Tibial nerve (tissue), 4 donors: ENCODE measurements at regions not wholly inside any gene's neighbourhood (a gene's known extent, or its start where the extent isn't known, plus 50 kb on each side); places are given as distances from the start of the nearest gene placed in this dataset.

ENCODE experiments used
- CTCF ChIP-seq, 5 experiments: fragments of 200-600 bp in 3 of 5; fragments of 450-650 bp in 2 of 5; sonication (generic) in 3 of 5; IDR thresholded peaks; one replicate each; pipeline ENCODE4 v1.5.1; 2016 to 2019; ENCODE audit warnings: antibody characterized with exemption in 5 of 5, mild to moderate bottlenecking in 3 of 5, moderate library complexity in 2 of 5
- EP300 ChIP-seq, 2 donors: sonication (generic); formaldehyde crosslinking; IDR thresholded peaks; one replicate each; pipeline ENCODE4 v1.6.1; 2017; ENCODE audit warnings: antibody characterized with exemption in 2 of 2, mild to moderate bottlenecking in 1 of 2

GRCh38 chr20:18904624-18905023 is 91.0 kb downstream of the SCP2D1 start:
- no peak for TF ChIP-seq EP300 (IDR thresholded peaks at IDR 0.05)
- TF ChIP-seq CTCF (IDR thresholded peaks at IDR 0.05): peak in 1 of 5 experiments; percentile 12
